BJ (cell line): ENCODE measurements at regions not wholly inside any gene's neighbourhood (a gene's known extent, or its start where the extent isn't known, plus 50 kb on each side); places are given as distances from the start of the nearest gene placed in this dataset.
"Not testable (repeated sequence)": the region's sequence is repeated elsewhere in the genome, so short reads cannot be mapped to it uniquely, and the experiment has no call there.

ENCODE experiments used
- CTCF ChIA-PET: fragments of 350-600 bp; formaldehyde crosslinking; extraction: SDS; loops from one replicate; lab custom pipeline; 2021; ENCODE audit warnings: antibody characterized with exemption, inconsistent platforms; lab: Yijun Ruan, JAX
- POLR2A ChIA-PET: fragments of 300-600 bp; sonication (Branson Sonifier 250); formaldehyde crosslinking; extraction: SDS; loops from one replicate; lab custom pipeline; 2021; ENCODE audit warnings: antibody characterized with exemption; lab: Charles Lee
- DNase-seq: peaks from one replicate; pipeline ENCODE4 v3.0.0-alpha.2; 2011; ENCODE audit warnings: low read depth
- H3K27me3 ChIP-seq: 2 replicates; pipeline ENCODE4 v1.6.0; 2011; ENCODE audit warnings: low read length; ENCODE audit not compliant: control insufficient read depth, insufficient read depth
- H3K36me3 ChIP-seq: 2 replicates; pipeline ENCODE4 v1.5.1; 2011; ENCODE audit warnings: low read length; ENCODE audit not compliant: control insufficient read depth, insufficient read depth
- H3K4me3 ChIP-seq: 2 replicates; pipeline ENCODE4 v1.5.1; 2011; ENCODE audit warnings: low read depth, mild to moderate bottlenecking, control low read depth, low read length
- CTCF ChIP-seq: IDR thresholded peaks from 2 replicates; pipeline ENCODE4 v1.5.1; 2011; ENCODE audit warnings: low read depth, mild to moderate bottlenecking, control low read depth, inconsistent platforms, low read length, moderate library complexity; ENCODE audit not compliant: insufficient read depth

- Histone ChIP-seq H3K27me3 (no peaks in the 10 kb centered on the region), H3K36me3 (no peaks in the 10 kb centered on the region), H3K4me3 (no peak overlapping the region)
- no peak for DNase-seq
- POLR2A ChIA-PET, result no interaction called here
- CTCF ChIA-PET, result no interaction called here
- no peak for TF ChIP-seq CTCF
Observed at GRCh38 chr16:52921104-52921503, 131.6 kb downstream of the CHD9NB start.

- DNase-seq, result no peak
- no peaks in the 10 kb centered on the region for H3K36me3 ChIP-seq
- no peak overlapping the region for H3K4me3 ChIP-seq
- no peak for TF ChIP-seq CTCF
- CTCF ChIA-PET, result no interaction called here
- no peaks in the 10 kb centered on the region for H3K27me3 ChIP-seq
- POLR2A ChIA-PET, result no interaction called here
Observed at GRCh38 chr16:52920331-52920730, 132.4 kb downstream of the CHD9NB start.

- no peak for DNase-seq
- no peak for TF ChIP-seq CTCF
- CTCF ChIA-PET, result interaction anchor here (0.8 to 1.4 kb wide), 4 partner anchors 14 to 723 kb away, joined by 3 to 6 read pairs (median 4); no protein-coding TSS in a partner anchor
- H3K36me3 ChIP-seq, result no peaks in the 10 kb centered on the region
- H3K27me3 ChIP-seq, result no peaks in the 10 kb centered on the region
- POLR2A ChIA-PET, result no interaction called here
- no peak overlapping the region for H3K4me3 ChIP-seq
Observed at GRCh38 chr16:52914428-52914827, 138.3 kb downstream of the CHD9NB start.

GRCh38 chr16:52912565-52913173 lies 140.0 kb downstream of the CHD9NB start:
- Histone ChIP-seq H3K4me3 (no peak overlapping the region), H3K27me3 (no peaks in the 10 kb centered on the region), H3K36me3 (no peaks in the 10 kb centered on the region)
- TF ChIP-seq CTCF, result peak; percentile 71
- DNase-seq, result no peak
- ChIA-PET POLR2A (no interaction called here), CTCF (interaction anchor here (0.9 to 1.9 kb wide), 6 partner anchors 11 to 721 kb away, joined by 3 to 8 read pairs (median 4); no protein-coding TSS in a partner anchor)

GRCh38 chr16:52908057-52908456 lies 144.6 kb downstream of the CHD9NB start:
- DNase-seq, POLR2A ChIA-PET, CTCF ChIA-PET, H3K4me3 ChIP-seq, H3K36me3 ChIP-seq, H3K27me3 ChIP-seq: not testable (repeated sequence)

GRCh38 chr16:52906281-52906680 lies 146.4 kb downstream of the CHD9NB start:
- Histone ChIP-seq H3K4me3 (no peak overlapping the region), H3K36me3 (no peaks in the 10 kb centered on the region), H3K27me3 (no peaks in the 10 kb centered on the region)
- DNase-seq, result no peak
- TF ChIP-seq CTCF, result no peak
- ChIA-PET POLR2A (no interaction called here), CTCF (no interaction called here)
